Neuronal stem cell (in vitro differentiated cells): ENCODE measurements at regions not wholly inside any gene's neighbourhood (a gene's known extent, or its start where the extent isn't known, plus 50 kb on each side); places are given as distances from the start of the nearest gene placed in this dataset.

Experiments used
- DNase-seq: peaks from one replicate; pipeline ENCODE4 v3.0.0-alpha.2; 2013; ENCODE audit warnings: low spot score
- H2AFZ ChIP-seq: one replicate; pipeline ENCODE4 v1.6.1; 2013; ENCODE audit warnings: mild to moderate bottlenecking, low read length, inconsistent platforms
- H2AK5ac ChIP-seq: 2 replicates; pipeline ENCODE4 v1.6.1; 2013; ENCODE audit warnings: low read depth, mild to moderate bottlenecking, inconsistent platforms, low read length, moderate library complexity, mixed read lengths
- H2BK120ac ChIP-seq: 2 replicates; pipeline ENCODE4 v1.6.1; 2013; ENCODE audit warnings: low read depth, mild to moderate bottlenecking, inconsistent platforms, low read length, moderate library complexity, mixed read lengths
- H2BK12ac ChIP-seq: one replicate; pipeline ENCODE4 v1.6.1; 2013; ENCODE audit warnings: low read length, inconsistent platforms
- H2BK15ac ChIP-seq: 2 replicates; pipeline ENCODE4 v1.6.1; 2013; ENCODE audit warnings: mild to moderate bottlenecking, low read length, inconsistent platforms, mixed read lengths
- H2BK5ac ChIP-seq: one replicate; pipeline ENCODE4 v1.6.1; 2013; ENCODE audit warnings: inconsistent platforms, mild to moderate bottlenecking, low read length, moderate library complexity
- H3K14ac ChIP-seq: one replicate; pipeline ENCODE4 v1.6.1; 2013; ENCODE audit warnings: low read length, inconsistent platforms
- H3K18ac ChIP-seq: 2 replicates; pipeline ENCODE4 v1.6.1; 2013; ENCODE audit warnings: low read length, inconsistent platforms
- H3K23ac ChIP-seq: 2 replicates; pipeline ENCODE4 v1.6.1; 2013; ENCODE audit warnings: low read depth, mild to moderate bottlenecking, mixed read lengths, low read length, inconsistent platforms; ENCODE audit not compliant: poor library complexity
- H3K27ac ChIP-seq: replicated peaks from 3 replicates; pipeline ENCODE4 v1.5.1; 2013; ENCODE audit warnings: low read length, inconsistent platforms
- H3K27me3 ChIP-seq, 3 experiments: 2 replicates each; pipeline ENCODE4 v1.6.1; 2013; ENCODE audit warnings: low read length in 3 of 3, mild to moderate bottlenecking in 2 of 3, inconsistent platforms in 1 of 3, low read depth in 1 of 3, mixed read lengths in 1 of 3, moderate library complexity in 1 of 3; ENCODE audit not compliant: control insufficient read depth in 3 of 3, insufficient read depth in 3 of 3
- H3K36me3 ChIP-seq, 2 donors: replicated peaks in 1 of 2; 2 replicates each; pipeline ENCODE4 v1.6.1; 2013; ENCODE audit warnings: low read length in 2 of 2; ENCODE audit not compliant: control insufficient read depth in 2 of 2, insufficient read depth in 2 of 2
- H3K4ac ChIP-seq: 2 replicates; pipeline ENCODE4 v1.6.1; 2013; ENCODE audit warnings: inconsistent platforms, mild to moderate bottlenecking, low read length, moderate library complexity
- H3K4me1 ChIP-seq, 2 donors: 1 replicate in 1 of 2; 2 replicates in 1 of 2; pipeline ENCODE4 v1.6.1; 2013; ENCODE audit warnings: low read length in 2 of 2, low read depth in 1 of 2; ENCODE audit not compliant: control insufficient read depth in 2 of 2, insufficient read depth in 1 of 2
- H3K4me2 ChIP-seq: one replicate; pipeline ENCODE4 v1.6.1; 2013; ENCODE audit warnings: mild to moderate bottlenecking, low read length, inconsistent platforms; ENCODE audit not compliant: insufficient read depth, poor library complexity, severe bottlenecking
- H3K4me3 ChIP-seq, 2 donors: 2 replicates each; pipeline ENCODE4 v1.5.1; 2013; ENCODE audit warnings: low read length in 2 of 2, mild to moderate bottlenecking in 2 of 2, inconsistent platforms in 1 of 2, moderate library complexity in 1 of 2
- H3K79me1 ChIP-seq: one replicate; pipeline ENCODE4 v1.6.1; 2013; ENCODE audit warnings: low read depth, mild to moderate bottlenecking, inconsistent platforms, low read length, moderate library complexity
- H3K9ac ChIP-seq: one replicate; pipeline ENCODE4 v1.6.1; 2013; ENCODE audit warnings: mild to moderate bottlenecking, low read depth, low read length, inconsistent platforms; ENCODE audit not compliant: poor library complexity
- H3K9me3 ChIP-seq, 2 donors: replicated peaks in 1 of 2; 2 replicates each; pipeline versions ENCODE3 to v1.6.1; 2013; ENCODE audit warnings: low read length in 2 of 2, mild to moderate bottlenecking in 2 of 2, inconsistent platforms in 1 of 2, low read depth in 1 of 2, mixed read lengths in 1 of 2, moderate library complexity in 1 of 2; ENCODE audit not compliant: control insufficient read depth in 2 of 2, insufficient read depth in 1 of 2
- H4K8ac ChIP-seq: one replicate; pipeline ENCODE4 v1.6.1; 2013; ENCODE audit warnings: low read depth, mild to moderate bottlenecking, inconsistent platforms, low read length, moderate library complexity
- H4K91ac ChIP-seq: one replicate; pipeline ENCODE4 v1.6.1; 2013; ENCODE audit warnings: low read length, low read depth, mild to moderate bottlenecking, inconsistent platforms; ENCODE audit not compliant: poor library complexity
- WGBS, 2 donors: extraction: QIAGEN DNeasy Blood & Tissue Kit; methylation state at CpG; one replicate each; pipeline ENCODE4 v1.1.7; 2013; ENCODE audit warnings: missing lambda C conversion rate in 2 of 2, mixed read lengths in 1 of 2; ENCODE audit not compliant: insufficient read length in 2 of 2, insufficient replicate concordance in 1 of 2; ENCODE audit errors: extremely low coverage in 2 of 2; 5-methylcytosine and 5-hydroxymethylcytosine counted together

- H3K23ac ChIP-seq = no peak overlapping the region
- no peak overlapping the region for H2BK15ac ChIP-seq
- no peak overlapping the region for H4K91ac ChIP-seq
- no peak overlapping the region for H2BK5ac ChIP-seq
- H2AK5ac ChIP-seq = no peak overlapping the region
- no peak overlapping the region for H3K4me2 ChIP-seq
- H3K27ac ChIP-seq = no peak overlapping the region
- no peak overlapping the region for H4K8ac ChIP-seq
- H3K4me1 ChIP-seq = peaks cover 0 to 9% of the 10 kb centered on the region in 2 donors
- H3K27me3 ChIP-seq = no peaks in the 10 kb centered on the region
- no peak overlapping the region for H3K4ac ChIP-seq
- no peak overlapping the region for H3K18ac ChIP-seq
- H3K14ac ChIP-seq = no peak overlapping the region
- no peak overlapping the region for H2BK120ac ChIP-seq
- H3K79me1 ChIP-seq = no peaks in the 10 kb centered on the region
- H3K36me3 ChIP-seq = no peaks in the 10 kb centered on the region
- DNase-seq = no peak
- H2BK12ac ChIP-seq = no peak overlapping the region
- H2AFZ ChIP-seq = no peak overlapping the region
- no peak overlapping the region for H3K4me3 ChIP-seq
- no peaks in the 10 kb centered on the region for H3K9me3 ChIP-seq
- no peak overlapping the region for H3K9ac ChIP-seq
- WGBS, 2 donors = no CpG with 5 or more reads among the region's 7 CpGs
These were observed 310.3 kb downstream of the SS18 start for GRCh38 chr18:25780105-25780504.

- no CpG with 5 or more reads among the region's 3 CpGs for WGBS, 2 donors
- no peak overlapping the region for H2BK12ac ChIP-seq
- no peak for DNase-seq
- no peak overlapping the region for H3K4me3 ChIP-seq
- H2BK120ac ChIP-seq = no peak overlapping the region
- no peak overlapping the region for H4K91ac ChIP-seq
- H3K23ac ChIP-seq = no peak overlapping the region
- H4K8ac ChIP-seq = no peak overlapping the region
- no peaks in the 10 kb centered on the region for H3K9me3 ChIP-seq
- no peaks in the 10 kb centered on the region for H3K36me3 ChIP-seq
- no peak overlapping the region for H3K9ac ChIP-seq
- no peaks in the 10 kb centered on the region for H3K27me3 ChIP-seq
- H2AK5ac ChIP-seq = no peak overlapping the region
- no peak overlapping the region for H3K4ac ChIP-seq
- H3K4me2 ChIP-seq = no peak overlapping the region
- H2BK5ac ChIP-seq = no peak overlapping the region
- H3K18ac ChIP-seq = no peak overlapping the region
- no peak overlapping the region for H2AFZ ChIP-seq
- no peak overlapping the region for H3K14ac ChIP-seq
- H3K79me1 ChIP-seq = no peaks in the 10 kb centered on the region
- H3K4me1 ChIP-seq = no peaks in the 10 kb centered on the region
- no peak overlapping the region for H3K27ac ChIP-seq
- no peak overlapping the region for H2BK15ac ChIP-seq
These were observed 318.6 kb downstream of the SS18 start for GRCh38 chr18:25771796-25772195.

GRCh38 chr18:25764777-25765176 is 325.6 kb downstream of the SS18 start:
- Histone ChIP-seq H3K4ac (no peak overlapping the region), H3K27me3 (no peaks in the 10 kb centered on the region), H2BK12ac (no peak overlapping the region), H2BK120ac (no peak overlapping the region), H2AFZ (no peak overlapping the region), H3K23ac (no peak overlapping the region), H2BK15ac (no peak overlapping the region), H3K18ac (no peak overlapping the region), H4K91ac (no peak overlapping the region), H2BK5ac (no peak overlapping the region), H3K4me2 (no peak overlapping the region), H3K9me3 (no peaks in the 10 kb centered on the region), H3K79me1 (no peaks in the 10 kb centered on the region), H3K9ac (no peak overlapping the region), H3K27ac (no peak overlapping the region), H3K36me3 (no peaks in the 10 kb centered on the region), H3K4me3 (no peak overlapping the region), H3K4me1 (no peaks in the 10 kb centered on the region), H3K14ac (no peak overlapping the region), H4K8ac (no peak overlapping the region), H2AK5ac (no peak overlapping the region)
- WGBS, 2 donors = no CpG with 5 or more reads among the region's 4 CpGs
- no peak for DNase-seq

GRCh38 chr18:25759111-25759510 is 331.3 kb downstream of the SS18 start:
- no peak overlapping the region for H3K18ac ChIP-seq
- no peak overlapping the region for H2AK5ac ChIP-seq
- H2BK5ac ChIP-seq = no peak overlapping the region
- H3K4me2 ChIP-seq = no peak overlapping the region
- no peak overlapping the region for H4K91ac ChIP-seq
- H3K23ac ChIP-seq = no peak overlapping the region
- H2BK15ac ChIP-seq = no peak overlapping the region
- H4K8ac ChIP-seq = no peak overlapping the region
- no peaks in the 10 kb centered on the region for H3K4me1 ChIP-seq
- H2BK120ac ChIP-seq = no peak overlapping the region
- H2AFZ ChIP-seq = no peak overlapping the region
- H3K36me3 ChIP-seq = no peaks in the 10 kb centered on the region
- no peaks in the 10 kb centered on the region for H3K9me3 ChIP-seq
- H3K27me3 ChIP-seq = no peaks in the 10 kb centered on the region
- no peak overlapping the region for H3K14ac ChIP-seq
- no peak overlapping the region for H3K4me3 ChIP-seq
- no peak overlapping the region for H2BK12ac ChIP-seq
- no peak overlapping the region for H3K9ac ChIP-seq
- DNase-seq = no peak
- H3K79me1 ChIP-seq = no peaks in the 10 kb centered on the region
- H3K27ac ChIP-seq = no peak overlapping the region
- H3K4ac ChIP-seq = no peak overlapping the region
- no CpG with 5 or more reads among the region's 1 CpG for WGBS, 2 donors
